Mesothelial cell of epicardium (in vitro differentiated cells): ENCODE measurements at regions not wholly inside any gene's neighbourhood (a gene's known extent, or its start where the extent isn't known, plus 50 kb on each side); places are given as distances from the start of the nearest gene placed in this dataset.

Source experiments
- DNase-seq, 2 experiments: peaks; one replicate each; pipeline ENCODE4 v3.0.0; 2021; ENCODE audit warnings: low spot score in 2 of 2; ENCODE audit not compliant: unreplicated experiment in 2 of 2
- H3K27ac Mint-ChIP-seq: 2 replicates; pipeline ENCODE4 v1.8.0; 2021; ENCODE audit warnings: mixed read lengths
- H3K27me3 Mint-ChIP-seq: 2 replicates; pipeline ENCODE4 v1.8.0; 2021; ENCODE audit warnings: low read depth, mixed read lengths
- H3K36me3 Mint-ChIP-seq: 2 replicates; pipeline ENCODE4 v1.8.0; 2021; ENCODE audit warnings: mixed read lengths
- H3K4me1 Mint-ChIP-seq: 2 replicates; pipeline ENCODE4 v1.8.0; 2021; ENCODE audit warnings: mixed read lengths
- H3K4me3 Mint-ChIP-seq: 2 replicates; pipeline ENCODE4 v1.8.0; 2021; ENCODE audit warnings: mild to moderate bottlenecking, moderate library complexity, mixed read lengths
- H3K9me3 Mint-ChIP-seq: 2 replicates; pipeline ENCODE4 v1.8.0; 2021; ENCODE audit warnings: mixed read lengths
- TF ChIP-seq, protein P1 (sequence below): fragments of 200-600 bp; sonication (generic); IDR thresholded peaks from one replicate; pipeline ENCODE4 v1.5.0; 2021; ENCODE audit warnings: antibody characterized with exemption; ENCODE audit not compliant: unreplicated experiment

DNA sequence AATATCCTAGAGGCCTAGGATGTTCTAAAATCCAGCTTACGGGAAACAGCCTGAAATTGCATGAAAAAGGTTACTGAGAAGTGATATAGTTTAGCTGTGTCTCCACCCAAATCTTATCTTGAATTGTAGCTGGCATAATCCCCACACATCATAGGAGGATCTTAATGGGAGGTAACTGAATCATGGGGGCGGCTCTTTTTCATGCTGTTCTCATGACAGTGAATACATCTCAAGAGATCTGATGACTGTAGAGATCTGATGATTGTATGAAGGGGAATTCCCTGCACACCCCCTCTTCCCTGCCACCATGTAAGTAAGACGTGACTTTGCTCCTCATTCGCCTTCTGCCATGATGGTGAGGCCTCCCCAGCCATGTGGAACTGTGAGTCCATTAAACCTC, 385.6 kb upstream of the ID2 start:
- TF ChIP-seq, protein P1, sequence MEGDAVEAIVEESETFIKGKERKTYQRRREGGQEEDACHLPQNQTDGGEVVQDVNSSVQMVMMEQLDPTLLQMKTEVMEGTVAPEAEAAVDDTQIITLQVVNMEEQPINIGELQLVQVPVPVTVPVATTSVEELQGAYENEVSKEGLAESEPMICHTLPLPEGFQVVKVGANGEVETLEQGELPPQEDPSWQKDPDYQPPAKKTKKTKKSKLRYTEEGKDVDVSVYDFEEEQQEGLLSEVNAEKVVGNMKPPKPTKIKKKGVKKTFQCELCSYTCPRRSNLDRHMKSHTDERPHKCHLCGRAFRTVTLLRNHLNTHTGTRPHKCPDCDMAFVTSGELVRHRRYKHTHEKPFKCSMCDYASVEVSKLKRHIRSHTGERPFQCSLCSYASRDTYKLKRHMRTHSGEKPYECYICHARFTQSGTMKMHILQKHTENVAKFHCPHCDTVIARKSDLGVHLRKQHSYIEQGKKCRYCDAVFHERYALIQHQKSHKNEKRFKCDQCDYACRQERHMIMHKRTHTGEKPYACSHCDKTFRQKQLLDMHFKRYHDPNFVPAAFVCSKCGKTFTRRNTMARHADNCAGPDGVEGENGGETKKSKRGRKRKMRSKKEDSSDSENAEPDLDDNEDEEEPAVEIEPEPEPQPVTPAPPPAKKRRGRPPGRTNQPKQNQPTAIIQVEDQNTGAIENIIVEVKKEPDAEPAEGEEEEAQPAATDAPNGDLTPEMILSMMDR: no peak
- Mint-ChIP-seq H3K36me3 (no peaks in the 10 kb centered on the region), H3K4me3 (no peak overlapping the region), H3K4me1 (no peaks in the 10 kb centered on the region), H3K27ac (no peak overlapping the region), H3K27me3 (no peaks in the 10 kb centered on the region), H3K9me3 (peaks cover 7% of the 10 kb centered on the region)
- no peak for DNase-seq

- DNase-seq: no peak
- TF ChIP-seq, protein P1: no peak
- Mint-ChIP-seq H3K27ac (no peak overlapping the region), H3K9me3 (peaks cover 7% of the 10 kb centered on the region), H3K36me3 (no peaks in the 10 kb centered on the region), H3K4me1 (peaks cover 3% of the 10 kb centered on the region), H3K27me3 (no peaks in the 10 kb centered on the region), H3K4me3 (no peak overlapping the region)
Measured at GRCh38 chr2:8297376-8298231, 384.3 kb upstream of the ID2 start.

GRCh38 chr2:8298783-8299182, 383.1 kb upstream of the ID2 start:
- no peak for DNase-seq
- H3K9me3 Mint-ChIP-seq: peaks cover 3% of the 10 kb centered on the region
- TF ChIP-seq, protein P1: no peak
- no peak overlapping the region for H3K4me3 Mint-ChIP-seq
- no peak overlapping the region for H3K27ac Mint-ChIP-seq
- no peaks in the 10 kb centered on the region for H3K27me3 Mint-ChIP-seq
- no peaks in the 10 kb centered on the region for H3K36me3 Mint-ChIP-seq
- H3K4me1 Mint-ChIP-seq: peaks cover 3% of the 10 kb centered on the region

DNA sequence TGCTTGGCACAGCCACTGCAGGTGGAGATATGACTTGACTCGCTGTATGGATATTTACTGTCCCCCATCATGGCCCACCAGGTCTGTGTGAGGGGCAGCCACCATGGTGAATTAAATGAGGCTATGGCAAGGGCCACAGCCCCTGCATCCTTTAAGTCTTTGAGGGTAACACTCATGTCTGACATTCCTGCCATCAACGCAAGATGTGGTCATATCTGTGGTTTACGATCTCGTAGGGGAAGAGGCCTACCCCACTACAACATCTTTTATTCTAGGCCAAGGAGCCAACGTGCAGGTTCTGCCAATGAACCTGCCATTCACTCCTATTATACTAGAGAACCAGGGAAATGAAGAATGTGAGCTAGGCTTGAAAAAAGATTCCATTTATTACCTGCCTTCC, 381.6 kb upstream of the ID2 start:
- Mint-ChIP-seq H3K36me3 (no peaks in the 10 kb centered on the region), H3K27me3 (no peaks in the 10 kb centered on the region), H3K4me3 (no peak overlapping the region), H3K9me3 (peaks cover 3% of the 10 kb centered on the region), H3K27ac (no peak overlapping the region), H3K4me1 (peaks cover 3% of the 10 kb centered on the region)
- DNase-seq: no peak
- TF ChIP-seq, protein P1: no peak

DNA sequence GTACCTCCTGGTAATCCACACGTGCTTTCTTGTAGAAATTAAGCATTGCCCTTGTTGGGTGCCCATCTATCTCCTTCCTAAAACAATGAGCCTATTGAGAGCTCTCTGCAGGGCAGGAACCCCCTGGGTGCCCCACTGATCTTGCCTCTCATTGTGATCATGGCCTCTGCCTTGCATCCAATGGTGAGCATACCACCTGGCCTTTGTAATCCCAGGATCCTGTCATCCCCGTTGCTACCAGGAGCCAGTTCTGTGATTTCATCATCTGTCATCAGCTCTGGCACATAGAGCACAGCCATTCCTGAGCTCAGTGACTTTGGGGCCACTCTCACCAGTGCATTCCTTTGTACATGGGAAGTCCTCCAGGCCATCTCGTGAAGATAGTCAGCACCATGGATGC, 381.0 kb upstream of the ID2 start:
- Mint-ChIP-seq H3K4me3 (no peak overlapping the region), H3K4me1 (peaks cover 3% of the 10 kb centered on the region), H3K27me3 (no peaks in the 10 kb centered on the region), H3K9me3 (peaks cover 3% of the 10 kb centered on the region), H3K36me3 (no peaks in the 10 kb centered on the region), H3K27ac (no peak overlapping the region)
- no peak for DNase-seq
- TF ChIP-seq, protein P1: no peak
